C4-2B (cell line): ENCODE measurements at regions not wholly inside any gene's neighbourhood (a gene's known extent, or its start where the extent isn't known, plus 50 kb on each side); places are given as distances from the start of the nearest gene placed in this dataset.

ENCODE experiments used
- ZFX ChIP-seq: fragments of 450-650 bp; IDR thresholded peaks from 2 replicates; pipeline ENCODE4 v1.6.1; 2017
- TF ChIP-seq, protein P1 (sequence below): fragments of 450-650 bp; conservative IDR thresholded peaks from 2 replicates; pipeline ENCODE4 v1.5.1; 2017; ENCODE audit warnings: mild to moderate bottlenecking

DNA sequence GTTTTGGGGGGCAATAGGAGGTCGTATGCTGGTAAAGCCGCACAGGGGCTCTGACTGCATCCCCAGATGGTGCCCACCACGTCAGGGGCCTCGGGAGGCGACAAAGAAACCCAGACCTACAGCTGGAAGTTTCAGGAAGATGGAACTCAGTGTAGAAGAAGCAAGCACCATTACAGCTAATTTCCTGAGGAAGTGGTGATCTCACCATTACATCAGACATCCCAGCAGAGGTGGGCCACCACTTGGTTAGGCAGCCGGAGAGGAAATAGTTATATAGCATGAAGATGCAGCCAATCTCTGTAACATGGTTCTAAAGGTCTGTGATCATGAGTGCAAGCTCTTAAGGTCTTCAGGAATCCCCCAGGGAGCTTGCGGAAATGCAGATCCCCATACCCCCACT, 127.3 kb upstream of the PCBD1 start:
- TF ChIP-seq, protein P1, sequence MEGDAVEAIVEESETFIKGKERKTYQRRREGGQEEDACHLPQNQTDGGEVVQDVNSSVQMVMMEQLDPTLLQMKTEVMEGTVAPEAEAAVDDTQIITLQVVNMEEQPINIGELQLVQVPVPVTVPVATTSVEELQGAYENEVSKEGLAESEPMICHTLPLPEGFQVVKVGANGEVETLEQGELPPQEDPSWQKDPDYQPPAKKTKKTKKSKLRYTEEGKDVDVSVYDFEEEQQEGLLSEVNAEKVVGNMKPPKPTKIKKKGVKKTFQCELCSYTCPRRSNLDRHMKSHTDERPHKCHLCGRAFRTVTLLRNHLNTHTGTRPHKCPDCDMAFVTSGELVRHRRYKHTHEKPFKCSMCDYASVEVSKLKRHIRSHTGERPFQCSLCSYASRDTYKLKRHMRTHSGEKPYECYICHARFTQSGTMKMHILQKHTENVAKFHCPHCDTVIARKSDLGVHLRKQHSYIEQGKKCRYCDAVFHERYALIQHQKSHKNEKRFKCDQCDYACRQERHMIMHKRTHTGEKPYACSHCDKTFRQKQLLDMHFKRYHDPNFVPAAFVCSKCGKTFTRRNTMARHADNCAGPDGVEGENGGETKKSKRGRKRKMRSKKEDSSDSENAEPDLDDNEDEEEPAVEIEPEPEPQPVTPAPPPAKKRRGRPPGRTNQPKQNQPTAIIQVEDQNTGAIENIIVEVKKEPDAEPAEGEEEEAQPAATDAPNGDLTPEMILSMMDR: no peak
- no peak for TF ChIP-seq ZFX
